ENCODE measurements at regions not wholly inside any gene's neighbourhood (a gene's known extent, or its start where the extent isn't known, plus 50 kb on each side); places are given as distances from the start of the nearest gene placed in this dataset.

DNA sequence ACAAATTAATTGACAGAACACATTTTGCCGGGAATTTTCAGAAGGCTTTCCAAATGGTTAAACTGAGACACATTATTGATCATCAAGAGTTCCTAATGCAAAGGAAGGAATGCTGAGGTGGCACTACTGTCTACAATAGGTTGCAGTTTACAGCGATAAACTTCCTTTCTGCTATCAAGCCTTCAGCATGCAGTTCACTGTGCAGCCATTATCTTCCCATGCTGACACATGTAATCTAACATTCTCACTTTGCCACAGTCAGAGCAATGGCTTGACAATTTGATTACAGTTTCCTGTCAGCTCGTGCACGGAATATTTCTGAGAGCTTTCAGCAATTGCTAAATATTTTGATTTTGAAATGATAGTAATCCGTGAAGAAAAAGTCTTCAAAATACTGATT lies 166.9 kb upstream of the PRMT6 start:
- TF ChIP-seq, protein P1, sequence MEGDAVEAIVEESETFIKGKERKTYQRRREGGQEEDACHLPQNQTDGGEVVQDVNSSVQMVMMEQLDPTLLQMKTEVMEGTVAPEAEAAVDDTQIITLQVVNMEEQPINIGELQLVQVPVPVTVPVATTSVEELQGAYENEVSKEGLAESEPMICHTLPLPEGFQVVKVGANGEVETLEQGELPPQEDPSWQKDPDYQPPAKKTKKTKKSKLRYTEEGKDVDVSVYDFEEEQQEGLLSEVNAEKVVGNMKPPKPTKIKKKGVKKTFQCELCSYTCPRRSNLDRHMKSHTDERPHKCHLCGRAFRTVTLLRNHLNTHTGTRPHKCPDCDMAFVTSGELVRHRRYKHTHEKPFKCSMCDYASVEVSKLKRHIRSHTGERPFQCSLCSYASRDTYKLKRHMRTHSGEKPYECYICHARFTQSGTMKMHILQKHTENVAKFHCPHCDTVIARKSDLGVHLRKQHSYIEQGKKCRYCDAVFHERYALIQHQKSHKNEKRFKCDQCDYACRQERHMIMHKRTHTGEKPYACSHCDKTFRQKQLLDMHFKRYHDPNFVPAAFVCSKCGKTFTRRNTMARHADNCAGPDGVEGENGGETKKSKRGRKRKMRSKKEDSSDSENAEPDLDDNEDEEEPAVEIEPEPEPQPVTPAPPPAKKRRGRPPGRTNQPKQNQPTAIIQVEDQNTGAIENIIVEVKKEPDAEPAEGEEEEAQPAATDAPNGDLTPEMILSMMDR (IDR thresholded peaks at IDR 0.05; ENCODE audit: low read length), result no peak
- no peak for TF ChIP-seq EZH2phosphoT487 (IDR thresholded peaks at IDR 0.05; ENCODE audit: low read length)

All from MM.1S (cell line).